Activated CD4-positive, CD25-positive, alpha-beta regulatory T cell treated with anti-CD3 and anti-CD28 coated beads, Interleukin-2, amount 50 U/mL, for 72 hours (primary cell): ENCODE measurements at regions not wholly inside any gene's neighbourhood (a gene's known extent, or its start where the extent isn't known, plus 50 kb on each side); places are given as distances from the start of the nearest gene placed in this dataset.
"Not testable (repeated sequence)": the region's sequence is repeated elsewhere in the genome, so short reads cannot be mapped to it uniquely, and the experiment has no call there.

Experiments used
- DNase-seq: peaks from one replicate; pipeline ENCODE4 v3.0.0; 2021

DNA sequence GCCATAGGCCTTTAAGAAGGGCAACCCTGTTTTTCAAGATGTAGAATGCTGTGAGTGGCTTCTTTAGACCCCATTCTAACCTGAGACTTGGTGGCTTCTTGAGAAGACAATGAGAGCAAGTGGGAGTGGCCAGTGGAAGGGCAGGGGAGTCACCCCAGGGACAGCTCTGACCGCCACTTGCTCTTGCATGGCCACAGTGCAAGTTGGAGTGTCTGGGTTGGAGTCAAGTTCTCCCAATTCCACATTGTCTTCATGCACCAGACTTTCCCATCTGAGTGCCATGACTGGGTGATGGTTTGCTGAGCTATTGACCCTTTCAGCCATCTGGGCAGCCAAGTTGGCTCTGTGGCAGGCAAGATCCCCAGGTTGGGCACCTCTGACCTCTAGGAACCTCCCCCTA lies 148.0 kb upstream of the SKOR2 start:
- no peak for DNase-seq

GRCh38 chr18:47397671-47398319 lies 146.3 kb upstream of the SKOR2 start:
- no peak for DNase-seq

- no peak for DNase-seq
Measured at GRCh38 chr18:47391665-47392064, 140.2 kb upstream of the SKOR2 start.

- DNase-seq, result no peak
Measured at GRCh38 chr18:47390410-47391024, 139.1 kb upstream of the SKOR2 start.

- no peak for DNase-seq
Measured at GRCh38 chr18:47389210-47389609, 137.8 kb upstream of the SKOR2 start.

- DNase-seq, result no peak
Measured at GRCh38 chr18:47387864-47388263, 136.4 kb upstream of the SKOR2 start.

- no peak for DNase-seq
Measured at GRCh38 chr18:47383729-47384128, 132.3 kb upstream of the SKOR2 start.

- no peak for DNase-seq
Measured at GRCh38 chr18:47381975-47382570, 130.6 kb upstream of the SKOR2 start.

DNA sequence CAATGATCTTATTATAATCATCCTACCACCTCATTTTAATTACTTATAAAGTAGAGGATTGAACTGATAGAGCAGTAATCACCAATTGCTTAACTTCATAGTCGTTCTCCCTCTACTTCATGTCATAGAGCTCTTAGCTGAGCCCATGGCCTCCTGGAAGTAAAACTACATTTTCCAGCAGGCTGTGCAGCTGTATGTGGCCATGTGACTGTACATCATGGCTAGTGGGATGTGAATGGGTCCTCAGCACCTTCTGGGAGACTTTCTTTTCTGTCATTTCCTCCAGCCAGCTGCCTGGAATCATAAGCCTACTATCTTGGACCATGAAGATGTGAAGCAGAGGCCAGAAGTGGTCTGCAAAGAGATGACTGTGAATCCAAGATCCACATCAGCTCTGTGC lies 128.7 kb upstream of the SKOR2 start:
- DNase-seq, result no peak

GRCh38 chr18:47373465-47373864 lies 122.0 kb upstream of the SKOR2 start:
- DNase-seq, result no peak

- no peak for DNase-seq
Measured at GRCh38 chr18:47370052-47370451, 118.6 kb upstream of the SKOR2 start.

DNA sequence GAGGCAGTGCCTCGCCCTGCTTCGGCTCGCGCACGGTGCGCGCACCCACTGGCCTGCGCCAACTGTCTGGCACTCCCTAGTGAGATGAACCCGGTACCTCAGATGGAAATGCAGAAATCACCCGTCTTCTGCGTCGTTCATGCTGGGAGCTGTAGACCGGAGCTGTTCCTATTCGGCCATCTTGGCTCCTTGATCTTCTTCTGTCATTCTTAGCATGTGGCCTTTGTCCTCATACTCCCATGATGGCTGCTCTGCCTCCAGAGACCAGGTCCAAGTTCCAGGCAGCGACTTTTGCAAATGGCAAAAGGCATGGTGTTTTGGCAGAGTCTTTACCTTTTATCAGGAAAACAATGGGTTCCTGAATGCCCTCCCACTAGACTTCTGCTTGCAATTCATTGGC lies 102.6 kb upstream of the SKOR2 start:
- not testable (repeated sequence) for DNase-seq

DNA sequence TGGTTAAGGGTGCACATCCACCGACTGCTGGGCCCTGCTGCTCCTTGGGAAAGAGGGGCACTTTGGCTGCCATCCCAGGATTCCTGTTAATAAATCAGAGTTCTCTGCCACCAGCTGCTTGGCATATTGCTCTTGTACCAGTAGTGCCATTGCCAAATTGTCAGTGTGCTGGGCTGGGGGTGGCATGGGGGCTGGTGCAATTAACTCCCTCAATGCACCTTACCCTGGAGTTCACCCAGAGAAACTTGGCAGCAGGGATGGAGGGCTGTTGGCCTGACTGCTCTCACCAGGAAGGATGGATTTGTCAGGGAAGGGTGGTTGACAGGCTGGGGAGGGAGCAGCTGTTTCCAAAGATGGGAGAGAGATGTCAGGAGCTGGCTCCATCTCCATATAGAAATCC lies 94.6 kb upstream of the SKOR2 start:
- no peak for DNase-seq

DNA sequence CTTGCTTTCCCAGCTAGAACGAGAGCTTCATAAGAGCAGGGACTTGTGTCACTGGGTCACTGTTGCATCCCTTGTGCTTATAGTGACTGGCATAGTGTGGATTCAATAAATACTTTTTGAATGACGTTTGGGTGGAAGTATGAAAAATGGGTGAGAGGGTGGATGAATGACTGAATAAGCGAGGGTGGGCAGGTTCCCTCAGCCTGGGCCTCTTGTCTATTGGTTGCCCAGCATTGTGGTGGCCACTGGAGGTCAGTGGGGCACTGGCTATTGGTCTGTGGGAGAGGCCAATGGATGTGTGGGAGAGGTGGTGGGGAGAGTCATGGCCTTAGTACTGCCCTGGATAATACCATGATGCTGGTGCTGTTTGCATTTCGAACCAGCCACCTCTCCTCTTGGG lies 93.8 kb upstream of the SKOR2 start:
- DNase-seq, result no peak

GRCh38 chr18:47343291-47343690 lies 91.8 kb upstream of the SKOR2 start:
- no peak for DNase-seq

DNA sequence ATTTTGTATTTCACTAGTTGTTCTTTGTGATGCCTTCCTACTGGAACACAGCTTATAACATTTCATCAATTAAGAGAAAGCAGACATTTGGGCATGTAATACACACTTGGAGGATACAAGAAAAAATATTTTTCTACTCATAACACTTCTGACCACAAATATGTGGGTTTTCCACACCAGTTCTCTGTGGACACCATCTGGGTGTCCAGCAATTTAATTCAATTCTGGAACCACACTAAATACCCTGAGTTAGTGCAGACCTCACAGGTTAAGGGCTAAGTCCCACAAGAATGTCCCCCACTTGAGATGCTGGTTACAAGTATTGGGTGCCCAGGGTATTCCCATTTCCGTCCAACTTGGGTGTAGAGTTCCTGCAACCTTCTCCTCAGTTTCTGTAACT lies 91.1 kb upstream of the SKOR2 start:
- no peak for DNase-seq

DNA sequence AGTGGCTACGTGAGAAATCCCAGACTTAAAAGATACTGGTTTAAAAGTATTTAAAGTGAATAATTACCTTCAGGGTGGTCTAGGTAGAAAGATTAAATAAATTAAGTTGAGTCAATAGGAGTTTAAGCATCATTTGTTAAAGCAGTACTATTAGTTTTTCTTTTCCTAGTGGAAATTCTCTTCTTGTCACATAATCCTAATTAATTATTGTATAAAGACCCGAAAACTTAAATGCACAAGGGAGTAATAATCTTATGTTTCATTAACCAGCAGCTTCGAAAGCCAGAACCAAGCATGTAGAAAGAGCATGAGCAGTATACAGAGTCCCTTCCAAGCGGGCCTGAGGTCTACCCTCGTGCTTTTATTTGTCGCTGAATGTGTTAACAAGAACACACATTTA lies 90.2 kb upstream of the SKOR2 start:
- no peak for DNase-seq

DNA sequence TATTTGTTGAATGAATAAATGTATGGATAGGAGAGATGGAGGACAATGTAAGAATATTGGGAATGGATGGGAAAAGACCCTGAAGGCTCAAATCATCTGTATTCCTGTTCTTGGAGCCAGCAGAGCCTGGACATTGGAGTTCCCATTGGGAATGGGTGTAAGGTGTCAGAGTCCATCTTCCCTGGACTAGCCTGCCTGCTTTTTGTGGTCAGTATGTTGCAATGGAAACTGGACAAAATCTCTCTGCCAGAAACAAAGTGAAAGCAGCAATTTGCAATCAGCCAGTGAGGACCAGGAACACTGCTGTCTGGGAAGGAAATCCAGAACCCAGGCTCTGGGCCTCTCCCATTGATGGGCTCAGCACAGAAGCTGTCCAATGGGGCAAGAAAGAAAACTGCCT lies 83.5 kb upstream of the SKOR2 start:
- DNase-seq, result no peak

GRCh38 chr18:47333926-47334635 lies 82.6 kb upstream of the SKOR2 start:
- DNase-seq, result no peak

- DNase-seq, result no peak
Measured at GRCh38 chr18:47331641-47332040, 80.2 kb upstream of the SKOR2 start.

DNA sequence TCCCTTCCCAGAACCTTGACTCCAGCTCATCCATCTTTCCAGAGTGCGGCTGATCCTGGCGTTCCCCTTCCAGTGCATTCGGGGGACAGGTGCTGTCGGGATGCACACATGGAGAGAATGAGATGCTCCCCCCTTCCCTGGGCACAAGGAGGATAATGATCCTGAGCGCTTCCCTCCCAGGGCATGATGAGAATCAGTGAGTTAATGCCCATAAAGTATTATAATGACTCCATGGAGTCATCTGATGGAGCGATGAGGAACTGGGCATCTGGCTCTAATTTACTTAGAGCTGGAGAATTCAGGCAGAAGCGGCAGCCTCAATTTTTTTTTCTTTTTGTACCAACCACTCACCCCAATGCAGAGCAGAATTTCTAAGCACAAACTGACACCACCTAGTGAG lies 79.6 kb upstream of the SKOR2 start:
- no peak for DNase-seq

DNA sequence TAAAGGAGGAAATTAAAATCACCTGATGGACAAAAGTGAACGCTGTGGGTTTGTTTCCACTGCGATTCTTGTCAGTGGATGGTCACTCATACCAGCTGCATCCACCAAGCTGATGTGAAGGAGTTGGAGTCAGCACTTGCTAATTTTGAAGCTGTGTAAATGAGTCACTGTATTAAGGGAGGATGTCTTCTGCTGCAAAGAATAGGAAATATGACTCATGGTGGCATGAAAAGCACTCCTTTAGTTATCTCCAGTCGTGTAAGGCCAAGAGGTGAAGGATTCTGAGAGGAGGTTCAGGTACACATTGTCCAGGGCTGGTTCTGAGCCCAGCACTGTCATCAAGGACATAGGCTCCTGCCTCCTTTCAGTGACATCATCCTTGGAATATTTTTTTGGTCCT lies 71.7 kb upstream of the SKOR2 start:
- no peak for DNase-seq

DNA sequence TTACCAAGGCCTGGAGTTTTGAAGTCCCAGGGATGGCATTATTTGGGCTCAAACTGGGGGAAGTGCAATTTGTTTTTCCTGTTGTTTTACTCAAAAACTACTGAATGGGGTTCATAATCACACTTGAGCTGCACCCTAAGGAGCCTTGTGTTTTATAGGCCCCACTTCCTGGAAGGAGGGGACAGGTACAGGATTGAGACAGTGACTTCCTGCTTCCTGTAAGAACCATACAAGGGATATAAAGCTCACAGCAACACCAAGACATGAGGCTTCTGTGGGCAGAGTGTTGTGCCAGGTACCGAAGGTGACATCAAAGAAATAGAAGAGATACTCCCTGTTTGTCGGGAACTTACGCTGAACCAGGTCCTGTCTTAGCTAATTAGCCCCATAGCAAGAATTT lies 70.4 kb upstream of the SKOR2 start:
- DNase-seq, result no peak

GRCh38 chr18:47317824-47318508 lies 66.5 kb upstream of the SKOR2 start:
- DNase-seq, result no peak
